ENCODE measurements at regions not wholly inside any gene's neighbourhood (a gene's known extent, or its start where the extent isn't known, plus 50 kb on each side); places are given as distances from the start of the nearest gene placed in this dataset.

- no peak for DNase-seq (ENCODE audit: low read depth in 2 of 2)
Observed at GRCh38 chr12:13680916-13681315, 300.5 kb downstream of the GRIN2B start.

GRCh38 chr12:13676880-13677279, 304.5 kb downstream of the GRIN2B start:
- DNase-seq (ENCODE audit: low read depth in 2 of 2) = no peak

- DNase-seq (ENCODE audit: low read depth in 2 of 2) = no peak
Observed at GRCh38 chr12:13670285-13670866, 311.0 kb downstream of the GRIN2B start.

GRCh38 chr12:13668880-13669279, 312.5 kb downstream of the GRIN2B start:
- DNase-seq (ENCODE audit: low read depth in 2 of 2) = no peak

- DNase-seq (ENCODE audit: low read depth in 2 of 2) = no peak
Observed at GRCh38 chr12:13666806-13667205, 314.6 kb downstream of the GRIN2B start.

- DNase-seq (ENCODE audit: low read depth in 2 of 2) = no peak
Observed at GRCh38 chr12:13661005-13661887, 320.2 kb downstream of the GRIN2B start.

GRCh38 chr12:13654456-13654855, 326.9 kb downstream of the GRIN2B start:
- DNase-seq (ENCODE audit: low read depth in 2 of 2) = no peak

GRCh38 chr12:13652105-13652504, 329.3 kb downstream of the GRIN2B start:
- no peak for DNase-seq (ENCODE audit: low read depth in 2 of 2)

GRCh38 chr12:13635709-13636108, 345.7 kb downstream of the GRIN2B start:
- no peak for DNase-seq (ENCODE audit: low read depth in 2 of 2)

- DNase-seq (ENCODE audit: low read depth in 2 of 2) = no peak
Observed at GRCh38 chr12:13631873-13632272, 349.5 kb downstream of the GRIN2B start.

GRCh38 chr12:13630354-13630753, 351.0 kb downstream of the GRIN2B start:
- DNase-seq (ENCODE audit: low read depth in 2 of 2) = no peak

GRCh38 chr12:13628067-13628466, 353.3 kb downstream of the GRIN2B start:
- no peak for DNase-seq (ENCODE audit: low read depth in 2 of 2)

- no peak for DNase-seq (ENCODE audit: low read depth in 2 of 2)
Observed at GRCh38 chr12:13627536-13627935, 353.9 kb downstream of the GRIN2B start.

- no peak for DNase-seq (ENCODE audit: low read depth in 2 of 2)
Observed at GRCh38 chr12:13613297-13613696, 368.1 kb downstream of the GRIN2B start.

- no peak for DNase-seq (ENCODE audit: low read depth in 2 of 2)
Observed at GRCh38 chr12:13609894-13610679, 371.3 kb downstream of the GRIN2B start.

GRCh38 chr12:13606290-13606689, 375.1 kb downstream of the GRIN2B start:
- no peak for DNase-seq (ENCODE audit: low read depth in 2 of 2)

GRCh38 chr12:13603953-13604352, 377.4 kb downstream of the GRIN2B start:
- DNase-seq (ENCODE audit: low read depth in 2 of 2) = no peak

GRCh38 chr12:13602172-13602571, 379.2 kb downstream of the GRIN2B start:
- no peak for DNase-seq (ENCODE audit: low read depth in 2 of 2)

- DNase-seq (ENCODE audit: low read depth in 2 of 2) = no peak
Observed at GRCh38 chr12:13599176-13599575, 382.2 kb downstream of the GRIN2B start.

GRCh38 chr12:13597837-13598236, 383.6 kb downstream of the GRIN2B start:
- DNase-seq (ENCODE audit: low read depth in 2 of 2) = no peak

GRCh38 chr12:13597166-13597565, 384.2 kb downstream of the GRIN2B start:
- no peak for DNase-seq (ENCODE audit: low read depth in 2 of 2)

- no peak for DNase-seq (ENCODE audit: low read depth in 2 of 2)
Observed at GRCh38 chr12:13596714-13597113, 384.7 kb downstream of the GRIN2B start.
